ENCODE measurements at regions not wholly inside any gene's neighbourhood (a gene's known extent, or its start where the extent isn't known, plus 50 kb on each side); places are given as distances from the start of the nearest gene placed in this dataset.

GRCh38 chr6:4383910-4384638, 248.7 kb upstream of the ECI2 start:
- no peak for TF ChIP-seq POLR2A (IDR thresholded peaks at IDR 0.05; ENCODE audit: extremely low read depth, insufficient read length)
- TF ChIP-seq CTCF (IDR thresholded peaks at IDR 0.05; ENCODE audit: low read depth, low read length), result no peak
